Cardiac fibroblast (primary cell): ENCODE measurements at regions not wholly inside any gene's neighbourhood (a gene's known extent, or its start where the extent isn't known, plus 50 kb on each side); places are given as distances from the start of the nearest gene placed in this dataset.
"Not testable (repeated sequence)": the region's sequence is repeated elsewhere in the genome, so short reads cannot be mapped to it uniquely, and the experiment has no call there.

Experiments used
- DNase-seq, 2 donors: peaks; one replicate each; pipeline versions ENCODE4 v3.0.0 to v3.0.0-alpha.2; 2010; ENCODE audit warnings: low read depth in 2 of 2
- H3K4me3 ChIP-seq, 2 donors: replicated peaks in 1 of 2; 1 replicate in 1 of 2; 2 replicates in 1 of 2; pipeline ENCODE4 v1.5.1; 2011; ENCODE audit warnings: low read depth in 2 of 2, low read length in 2 of 2, mild to moderate bottlenecking in 2 of 2, moderate library complexity in 1 of 2
- TF ChIP-seq, protein P1 (sequence below): IDR thresholded peaks from one replicate; pipeline ENCODE4 v1.5.1; 2011; ENCODE audit warnings: low read depth, mild to moderate bottlenecking, low read length, inconsistent platforms

DNA sequence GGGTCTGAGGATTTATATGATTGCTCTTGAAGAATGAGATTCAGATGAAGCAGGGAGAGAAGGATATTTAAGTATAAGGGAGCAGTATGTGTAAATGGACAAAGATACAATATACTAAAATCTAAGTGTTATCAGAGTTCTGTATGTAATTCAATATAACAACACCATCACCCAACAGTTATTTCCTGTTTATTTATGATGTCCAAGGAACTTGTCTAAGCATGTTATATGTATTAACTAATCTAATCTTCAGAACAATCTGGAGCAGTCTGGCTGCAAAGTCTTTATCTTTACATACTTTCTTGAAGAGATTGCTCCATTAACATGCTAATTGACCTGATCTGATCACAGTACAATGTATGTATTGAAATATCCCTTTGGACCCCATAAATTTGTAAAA lies 203.8 kb upstream of the WDFY3 start:
- TF ChIP-seq, protein P1, sequence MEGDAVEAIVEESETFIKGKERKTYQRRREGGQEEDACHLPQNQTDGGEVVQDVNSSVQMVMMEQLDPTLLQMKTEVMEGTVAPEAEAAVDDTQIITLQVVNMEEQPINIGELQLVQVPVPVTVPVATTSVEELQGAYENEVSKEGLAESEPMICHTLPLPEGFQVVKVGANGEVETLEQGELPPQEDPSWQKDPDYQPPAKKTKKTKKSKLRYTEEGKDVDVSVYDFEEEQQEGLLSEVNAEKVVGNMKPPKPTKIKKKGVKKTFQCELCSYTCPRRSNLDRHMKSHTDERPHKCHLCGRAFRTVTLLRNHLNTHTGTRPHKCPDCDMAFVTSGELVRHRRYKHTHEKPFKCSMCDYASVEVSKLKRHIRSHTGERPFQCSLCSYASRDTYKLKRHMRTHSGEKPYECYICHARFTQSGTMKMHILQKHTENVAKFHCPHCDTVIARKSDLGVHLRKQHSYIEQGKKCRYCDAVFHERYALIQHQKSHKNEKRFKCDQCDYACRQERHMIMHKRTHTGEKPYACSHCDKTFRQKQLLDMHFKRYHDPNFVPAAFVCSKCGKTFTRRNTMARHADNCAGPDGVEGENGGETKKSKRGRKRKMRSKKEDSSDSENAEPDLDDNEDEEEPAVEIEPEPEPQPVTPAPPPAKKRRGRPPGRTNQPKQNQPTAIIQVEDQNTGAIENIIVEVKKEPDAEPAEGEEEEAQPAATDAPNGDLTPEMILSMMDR = no peak
- H3K4me3 ChIP-seq = no peak overlapping the region
- DNase-seq = no peak

DNA sequence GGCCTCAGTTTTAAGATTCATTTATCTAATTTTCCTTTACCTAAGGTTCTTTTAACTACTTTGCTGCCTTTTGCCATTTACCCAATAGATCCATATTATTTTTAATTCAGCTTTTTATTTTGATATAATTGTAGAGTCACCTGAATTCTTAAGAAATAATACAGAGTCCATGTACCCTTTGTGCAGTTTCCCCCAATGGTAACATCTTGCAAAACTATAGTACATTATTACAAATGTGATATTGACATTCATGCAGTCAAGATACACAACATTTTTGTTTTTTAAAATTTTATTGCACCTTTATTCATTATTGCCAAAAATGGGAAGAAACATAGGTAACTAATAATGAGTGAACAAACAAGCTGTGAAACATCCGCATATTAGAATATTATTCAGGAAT lies 208.7 kb upstream of the WDFY3 start:
- no peak overlapping the region for H3K4me3 ChIP-seq
- no peak for DNase-seq
- TF ChIP-seq, protein P1 = no peak

DNA sequence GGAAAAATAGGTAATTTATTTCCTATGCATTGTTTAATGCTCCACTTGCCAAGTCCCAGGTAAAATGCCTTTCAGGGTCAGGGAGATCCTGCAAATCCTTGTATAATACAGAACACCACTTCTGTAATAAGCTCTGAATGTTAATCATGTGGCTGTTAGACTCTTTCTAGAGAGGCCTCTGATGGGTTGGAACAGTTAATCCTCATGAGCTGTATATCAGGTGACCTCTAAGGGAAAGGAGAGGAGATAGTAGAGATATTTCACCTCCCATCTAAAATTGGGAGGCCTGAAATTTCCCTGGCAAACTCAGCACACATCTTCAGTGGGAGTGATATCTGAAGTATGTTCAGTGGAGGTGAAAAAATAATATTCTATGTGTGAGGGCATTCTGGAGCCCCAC lies 210.6 kb upstream of the WDFY3 start:
- H3K4me3 ChIP-seq = no peak overlapping the region
- DNase-seq = no peak
- TF ChIP-seq, protein P1 = no peak

DNA sequence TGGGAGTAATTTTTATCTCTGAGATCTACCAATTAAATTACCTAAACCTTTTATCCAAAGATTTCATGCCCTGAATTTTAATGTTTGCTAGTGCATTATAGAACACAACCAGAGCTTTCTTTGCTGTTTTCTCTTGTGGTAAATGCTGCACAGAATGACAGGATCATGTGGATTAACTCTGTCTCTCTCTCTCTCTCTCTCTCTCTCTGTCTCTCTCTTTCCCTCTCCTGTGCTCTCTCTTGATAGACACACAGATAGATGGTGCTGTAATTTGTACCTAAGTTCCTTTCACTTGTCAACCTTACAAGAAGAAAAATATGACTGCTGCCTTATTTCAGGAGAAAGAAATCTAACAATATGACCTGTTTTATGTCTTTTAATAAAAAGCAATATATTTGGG lies 211.2 kb upstream of the WDFY3 start:
- TF ChIP-seq, protein P1 = no peak
- no peak overlapping the region for H3K4me3 ChIP-seq
- DNase-seq = no peak

DNA sequence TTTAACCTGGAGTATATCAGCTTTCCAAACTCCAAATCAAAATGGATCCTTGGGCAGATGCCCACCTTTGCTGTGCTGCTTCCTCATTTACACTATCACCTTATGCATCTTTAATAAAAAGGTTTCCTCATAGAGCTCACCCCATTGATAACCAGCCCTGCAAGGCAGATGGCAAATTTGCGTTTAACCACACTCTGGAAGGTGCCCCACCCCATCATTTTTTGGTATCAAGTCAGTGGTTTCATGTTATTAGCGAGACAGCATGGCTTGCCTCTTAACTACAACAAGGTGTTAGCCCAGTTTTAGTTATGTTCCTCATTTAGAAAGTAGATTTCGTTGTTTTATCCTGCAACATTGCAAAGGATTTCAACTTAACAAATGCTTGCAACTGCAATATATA lies 214.0 kb upstream of the WDFY3 start:
- DNase-seq = no peak
- H3K4me3 ChIP-seq = no peak overlapping the region
- TF ChIP-seq, protein P1 = no peak

DNA sequence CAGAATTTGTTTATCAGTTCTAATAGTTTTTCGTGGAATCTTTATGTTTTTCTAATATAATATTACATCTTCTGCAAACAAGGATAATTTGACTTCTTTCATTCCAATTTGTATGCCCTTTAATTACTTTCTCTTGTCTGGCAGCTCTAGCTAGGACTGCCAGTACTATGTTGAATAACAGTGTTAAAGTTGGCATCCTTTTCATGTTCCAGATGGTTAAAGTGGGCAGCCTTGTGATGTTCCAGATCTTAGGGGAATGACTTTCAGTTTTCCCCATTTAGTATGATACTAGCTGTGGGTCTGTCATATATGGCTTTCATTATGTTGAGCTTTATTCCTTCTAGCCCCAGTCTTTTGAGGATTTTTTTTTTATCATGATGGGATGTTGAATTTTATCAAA lies 220.6 kb upstream of the WDFY3 start:
- TF ChIP-seq, protein P1 = no peak
- H3K4me3 ChIP-seq = no peak overlapping the region
- no peak for DNase-seq

DNA sequence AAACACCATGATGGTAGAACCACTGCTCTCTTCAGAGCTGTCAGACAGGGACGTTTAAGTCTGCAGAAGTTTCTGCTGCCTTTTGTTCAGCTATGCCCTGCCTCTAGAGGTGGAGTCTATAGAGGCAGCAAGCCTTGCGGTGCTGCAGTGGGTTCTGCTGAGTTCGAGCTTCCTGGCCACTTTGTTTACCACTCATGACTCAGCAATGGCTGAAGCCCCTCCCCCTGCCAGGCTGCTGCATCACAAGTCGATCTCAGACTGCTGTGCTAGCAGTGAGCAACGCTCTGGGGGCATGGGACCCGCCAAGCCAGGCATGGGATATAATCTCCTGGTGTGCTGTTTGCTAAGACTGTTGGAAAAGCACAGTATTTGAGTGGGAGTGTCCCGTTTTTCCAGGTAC lies 229.5 kb upstream of the WDFY3 start:
- DNase-seq, H3K4me3 ChIP-seq: not testable (repeated sequence)

DNA sequence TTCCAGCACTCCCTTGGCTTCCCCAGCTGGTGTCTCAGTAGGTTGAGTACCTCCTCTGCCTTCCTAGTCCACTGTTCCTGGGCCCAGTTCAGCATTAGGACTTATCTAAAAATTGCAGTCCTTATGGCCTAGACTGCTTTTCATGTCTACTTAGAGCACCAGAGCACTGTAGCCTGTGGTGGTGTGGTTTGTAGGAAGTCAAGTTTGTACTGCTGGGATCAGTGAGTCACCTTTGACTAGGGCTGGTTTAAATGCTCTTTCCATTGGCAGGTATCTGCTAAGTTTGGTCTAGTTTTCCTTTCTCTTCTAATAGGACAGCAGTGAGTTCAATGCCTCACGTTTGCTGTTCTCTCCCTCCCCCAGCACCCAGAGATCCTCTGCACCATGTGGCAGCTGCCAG lies 233.6 kb upstream of the WDFY3 start:
- no peak overlapping the region for H3K4me3 ChIP-seq
- DNase-seq = no peak
- TF ChIP-seq, protein P1 = no peak
